Neural progenitor cell (in vitro differentiated cells): ENCODE measurements at regions not wholly inside any gene's neighbourhood (a gene's known extent, or its start where the extent isn't known, plus 50 kb on each side); places are given as distances from the start of the nearest gene placed in this dataset.
A peak's percentile ranks its signal among the peaks of the same experiment; 100 is the strongest.

Source experiments
- DNase-seq: peaks from one replicate; pipeline ENCODE4 v3.0.0-alpha.2; 2016; ENCODE audit warnings: low spot score
- H2AFZ ChIP-seq: fragments of 200-600 bp; sonication (generic); replicated peaks from 2 replicates; pipeline ENCODE4 v1.6.1; 2016; ENCODE audit warnings: antibody characterized with exemption
- H3F3A ChIP-seq: fragments of 200-600 bp; sonication (generic); 2 replicates; pipeline ENCODE4 v1.6.1; 2016; ENCODE audit warnings: antibody characterized with exemption, low read depth
- H3K27ac ChIP-seq: fragments of 200-600 bp; sonication (generic); 2 replicates; pipeline ENCODE4 v1.5.1; 2016; ENCODE audit warnings: mild to moderate bottlenecking
- H3K27me3 ChIP-seq: fragments of 200-600 bp; sonication (generic); 2 replicates; pipeline ENCODE4 v1.6.1; 2016; ENCODE audit warnings: mild to moderate bottlenecking, moderate library complexity
- H3K36me3 ChIP-seq: fragments of 200-600 bp; sonication (generic); 2 replicates; pipeline ENCODE4 v1.5.1; 2016
- H3K4me1 ChIP-seq: fragments of 200-600 bp; sonication (generic); 2 replicates; pipeline ENCODE4 v1.6.1; 2016; ENCODE audit warnings: mixed run types
- H3K4me2 ChIP-seq: fragments of 200-600 bp; sonication (generic); 2 replicates; pipeline ENCODE4 v1.6.1; 2016
- H3K4me3 ChIP-seq: fragments of 200-600 bp; sonication (generic); 2 replicates; pipeline ENCODE4 v1.5.1; 2016
- H3K79me2 ChIP-seq: fragments of 200-600 bp; sonication (generic); 2 replicates; pipeline ENCODE4 v1.6.1; 2016; ENCODE audit warnings: low read depth
- H3K9ac ChIP-seq: fragments of 200-600 bp; sonication (generic); 2 replicates; pipeline ENCODE4 v1.6.1; 2016
- H3K9me3 ChIP-seq: fragments of 200-600 bp; sonication (generic); 2 replicates; pipeline ENCODE4 v1.5.1; 2016; ENCODE audit warnings: low read depth
- H4K20me1 ChIP-seq: fragments of 200-600 bp; sonication (generic); 2 replicates; pipeline ENCODE4 v1.6.1; 2016; ENCODE audit warnings: low read depth
- H3K27ac Mint-ChIP-seq: 3 replicates; pipeline ENCODE4 v1.8.0; 2021; ENCODE audit warnings: mixed read lengths
- H3K27me3 Mint-ChIP-seq: 2 replicates; pipeline ENCODE4 v1.8.0; 2022; ENCODE audit warnings: low read depth, mild to moderate bottlenecking, inconsistent platforms, moderate library complexity, mixed read lengths; ENCODE audit not compliant: insufficient read depth
- H3K36me3 Mint-ChIP-seq: 3 replicates; pipeline ENCODE4 v1.8.0; 2021; ENCODE audit warnings: mixed read lengths
- H3K4me1 Mint-ChIP-seq: 3 replicates; pipeline ENCODE4 v1.8.0; 2021; ENCODE audit warnings: mixed read lengths
- H3K4me3 Mint-ChIP-seq: 3 replicates; pipeline ENCODE4 v1.8.0; 2021; ENCODE audit warnings: mild to moderate bottlenecking, moderate library complexity, mixed read lengths
- H3K9me3 Mint-ChIP-seq: 3 replicates; pipeline ENCODE4 v1.8.0; 2020; ENCODE audit warnings: mixed read lengths
- EZH2 ChIP-seq: fragments of 200-600 bp; sonication (generic); IDR thresholded peaks from 2 replicates; pipeline ENCODE4 v1.6.1; 2017; ENCODE audit warnings: antibody characterized with exemption, mild to moderate bottlenecking, moderate library complexity
- EZH2phosphoT487 ChIP-seq: fragments of 200-600 bp; sonication (generic); IDR thresholded peaks from 2 replicates; pipeline ENCODE4 v1.6.1; 2017; ENCODE audit warnings: antibody characterized with exemption
- TF ChIP-seq, protein P1 (sequence below): fragments of 200-600 bp; sonication (generic); IDR thresholded peaks from 2 replicates; pipeline ENCODE4 v1.5.1; 2017; ENCODE audit warnings: antibody characterized with exemption, mild to moderate bottlenecking

- TF ChIP-seq, protein P1, sequence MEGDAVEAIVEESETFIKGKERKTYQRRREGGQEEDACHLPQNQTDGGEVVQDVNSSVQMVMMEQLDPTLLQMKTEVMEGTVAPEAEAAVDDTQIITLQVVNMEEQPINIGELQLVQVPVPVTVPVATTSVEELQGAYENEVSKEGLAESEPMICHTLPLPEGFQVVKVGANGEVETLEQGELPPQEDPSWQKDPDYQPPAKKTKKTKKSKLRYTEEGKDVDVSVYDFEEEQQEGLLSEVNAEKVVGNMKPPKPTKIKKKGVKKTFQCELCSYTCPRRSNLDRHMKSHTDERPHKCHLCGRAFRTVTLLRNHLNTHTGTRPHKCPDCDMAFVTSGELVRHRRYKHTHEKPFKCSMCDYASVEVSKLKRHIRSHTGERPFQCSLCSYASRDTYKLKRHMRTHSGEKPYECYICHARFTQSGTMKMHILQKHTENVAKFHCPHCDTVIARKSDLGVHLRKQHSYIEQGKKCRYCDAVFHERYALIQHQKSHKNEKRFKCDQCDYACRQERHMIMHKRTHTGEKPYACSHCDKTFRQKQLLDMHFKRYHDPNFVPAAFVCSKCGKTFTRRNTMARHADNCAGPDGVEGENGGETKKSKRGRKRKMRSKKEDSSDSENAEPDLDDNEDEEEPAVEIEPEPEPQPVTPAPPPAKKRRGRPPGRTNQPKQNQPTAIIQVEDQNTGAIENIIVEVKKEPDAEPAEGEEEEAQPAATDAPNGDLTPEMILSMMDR = no peak
- no peak for TF ChIP-seq EZH2phosphoT487
- no peak for TF ChIP-seq EZH2
- Histone ChIP-seq H4K20me1 (no peaks in the 10 kb centered on the region), H3K27me3 (no peaks in the 10 kb centered on the region), H3K4me3 (no peak overlapping the region), H3F3A (peaks cover 30% of the 10 kb centered on the region), H3K9ac (no peak overlapping the region), H3K4me2 (peak overlapping the region; percentile 42), H3K36me3 (no peaks in the 10 kb centered on the region), H3K9me3 (no peaks in the 10 kb centered on the region), H2AFZ (peak overlapping the region; percentile 60), H3K4me1 (peaks cover 47% of the 10 kb centered on the region), H3K79me2 (no peaks in the 10 kb centered on the region), H3K27ac (peak overlapping the region; percentile 89)
- H3K27me3 Mint-ChIP-seq = peaks cover 3% of the 10 kb centered on the region
- H3K4me3 Mint-ChIP-seq = no peak overlapping the region
- H3K36me3 Mint-ChIP-seq = no peaks in the 10 kb centered on the region
- peaks cover 25% of the 10 kb centered on the region for H3K4me1 Mint-ChIP-seq
- H3K9me3 Mint-ChIP-seq = no peaks in the 10 kb centered on the region
- no peak for DNase-seq
- H3K27ac Mint-ChIP-seq = no peak overlapping the region
Measured at GRCh38 chr13:34162544-34162933, 344.6 kb downstream of the RFC3 start.

DNA sequence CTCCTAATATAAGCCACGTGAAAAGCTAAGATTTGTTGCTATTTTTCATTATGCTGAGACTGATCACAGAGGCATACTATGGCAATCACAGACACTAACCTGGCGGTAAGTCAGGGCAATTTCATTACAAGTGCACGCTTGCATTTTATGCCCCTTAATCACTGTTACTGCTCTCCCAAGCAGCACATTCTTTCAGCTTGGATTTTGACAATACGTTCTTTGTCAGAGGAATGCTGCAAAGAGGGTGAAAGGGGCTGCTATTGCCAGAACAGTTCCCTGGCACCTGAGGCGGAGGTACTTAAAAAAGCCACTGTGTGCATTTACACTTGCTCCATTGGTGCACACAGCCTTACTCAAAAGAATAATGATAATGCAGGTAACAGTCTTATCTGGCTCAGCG lies 346.6 kb downstream of the RFC3 start:
- Histone ChIP-seq H3K4me3 (peak overlapping the region; percentile 14), H3K79me2 (no peaks in the 10 kb centered on the region), H2AFZ (no peak overlapping the region), H3K27me3 (no peaks in the 10 kb centered on the region), H4K20me1 (no peaks in the 10 kb centered on the region), H3K36me3 (no peaks in the 10 kb centered on the region), H3F3A (peaks cover 30% of the 10 kb centered on the region), H3K4me2 (peak overlapping the region; percentile 45), H3K27ac (peak overlapping the region; percentile 16), H3K9ac (no peak overlapping the region), H3K9me3 (no peaks in the 10 kb centered on the region), H3K4me1 (peaks cover 47% of the 10 kb centered on the region)
- Mint-ChIP-seq H3K4me3 (no peak overlapping the region), H3K4me1 (peaks cover 22% of the 10 kb centered on the region), H3K27me3 (peaks cover 2% of the 10 kb centered on the region), H3K36me3 (no peaks in the 10 kb centered on the region), H3K27ac (peak overlapping the region; percentile 15), H3K9me3 (no peaks in the 10 kb centered on the region)
- TF ChIP-seq EZH2 (no peak), EZH2phosphoT487 (no peak)
- TF ChIP-seq, protein P1 = no peak
- DNase-seq = peak; percentile 68

DNA sequence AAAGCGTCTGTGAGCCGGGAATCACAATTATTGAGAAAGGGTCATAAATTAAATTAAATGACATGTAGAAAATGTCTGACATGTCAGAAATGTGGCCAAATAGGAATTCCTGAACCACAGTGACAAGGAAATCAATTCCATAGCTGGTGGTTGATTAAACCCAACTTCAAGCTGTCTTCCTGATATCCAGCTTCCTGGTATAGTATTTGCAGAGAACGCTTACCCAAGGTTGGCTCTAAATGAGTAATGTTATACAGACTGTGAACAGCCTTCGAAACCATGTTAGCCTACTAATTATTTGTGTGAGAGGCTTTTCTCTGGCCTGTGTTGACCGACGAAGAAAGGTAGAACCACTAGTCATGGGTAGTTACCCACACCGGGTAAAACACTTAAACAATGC lies 347.2 kb downstream of the RFC3 start:
- Histone ChIP-seq H3K27me3 (no peaks in the 10 kb centered on the region), H3K4me1 (peaks cover 47% of the 10 kb centered on the region), H3K4me2 (peak overlapping the region; percentile 45), H3K79me2 (no peaks in the 10 kb centered on the region), H4K20me1 (no peaks in the 10 kb centered on the region), H3K36me3 (no peaks in the 10 kb centered on the region), H3K9me3 (no peaks in the 10 kb centered on the region), H3K4me3 (no peak overlapping the region), H3F3A (peaks cover 30% of the 10 kb centered on the region), H3K27ac (peak overlapping the region; percentile 16), H3K9ac (no peak overlapping the region), H2AFZ (no peak overlapping the region)
- H3K36me3 Mint-ChIP-seq = no peaks in the 10 kb centered on the region
- H3K4me1 Mint-ChIP-seq = peaks cover 22% of the 10 kb centered on the region
- H3K27me3 Mint-ChIP-seq = no peaks in the 10 kb centered on the region
- no peak overlapping the region for H3K27ac Mint-ChIP-seq
- H3K9me3 Mint-ChIP-seq = no peaks in the 10 kb centered on the region
- H3K4me3 Mint-ChIP-seq = no peak overlapping the region
- no peak for DNase-seq
- TF ChIP-seq EZH2 (no peak), EZH2phosphoT487 (no peak)
- TF ChIP-seq, protein P1 = no peak

DNA sequence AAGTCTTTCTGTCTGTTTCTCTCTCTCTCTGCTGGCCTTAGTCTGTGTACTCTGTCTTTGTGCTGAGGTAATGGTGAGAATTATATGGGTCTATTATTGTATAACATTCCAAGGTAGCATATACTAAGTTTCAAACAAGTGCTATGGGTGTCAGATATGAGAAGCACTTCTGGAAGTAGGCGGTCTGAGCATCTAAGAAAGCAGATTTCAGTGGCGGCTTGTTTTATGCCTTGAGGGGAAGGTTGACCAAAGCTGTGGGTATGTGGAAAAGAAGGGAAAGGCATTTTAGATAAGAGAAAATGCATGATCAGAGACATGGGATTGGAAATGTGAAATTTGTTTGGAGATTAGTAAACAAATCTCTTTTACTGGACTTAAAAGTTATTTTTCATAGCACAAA lies 348.5 kb downstream of the RFC3 start:
- no peak overlapping the region for H3K9ac ChIP-seq
- no peak overlapping the region for H3K4me2 ChIP-seq
- no peak overlapping the region for H2AFZ ChIP-seq
- Mint-ChIP-seq H3K27ac (no peak overlapping the region), H3K36me3 (no peaks in the 10 kb centered on the region), H3K4me3 (no peak overlapping the region), H3K27me3 (no peaks in the 10 kb centered on the region), H3K4me1 (peaks cover 22% of the 10 kb centered on the region), H3K9me3 (no peaks in the 10 kb centered on the region)
- no peak overlapping the region for H3K4me3 ChIP-seq
- H3K9me3 ChIP-seq = no peaks in the 10 kb centered on the region
- H3K4me1 ChIP-seq = peaks cover 38% of the 10 kb centered on the region
- no peaks in the 10 kb centered on the region for H3K79me2 ChIP-seq
- H4K20me1 ChIP-seq = no peaks in the 10 kb centered on the region
- TF ChIP-seq, protein P1 = no peak
- TF ChIP-seq EZH2phosphoT487 (no peak), EZH2 (no peak)
- H3K36me3 ChIP-seq = no peaks in the 10 kb centered on the region
- no peaks in the 10 kb centered on the region for H3K27me3 ChIP-seq
- H3K27ac ChIP-seq = no peak overlapping the region
- peaks cover 23% of the 10 kb centered on the region for H3F3A ChIP-seq
- DNase-seq = no peak
